ENCODE measurements at regions not wholly inside any gene's neighbourhood (a gene's known extent, or its start where the extent isn't known, plus 50 kb on each side); places are given as distances from the start of the nearest gene placed in this dataset.

DNA sequence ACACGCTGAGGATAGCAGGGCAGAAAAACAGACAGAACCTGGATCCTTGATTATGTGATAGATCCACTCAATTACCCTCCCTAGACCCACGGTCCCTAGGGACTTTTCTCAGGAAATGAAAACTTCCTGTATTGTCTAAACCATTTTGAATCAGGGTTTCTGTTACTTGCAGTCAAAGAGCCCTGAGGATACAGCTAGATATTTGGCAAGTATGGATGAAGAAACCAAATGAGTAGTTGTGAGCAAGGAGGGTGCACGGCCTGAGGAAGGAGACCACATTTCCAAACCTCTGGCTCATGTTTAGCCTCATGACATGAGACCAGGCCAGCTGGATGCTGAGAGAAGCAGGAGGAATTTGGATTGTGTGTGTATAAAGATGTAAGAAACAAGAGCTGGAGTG is 91.6 kb downstream of the MRPL14 start:
- no peak for TF ChIP-seq POLR2A (IDR thresholded peaks at IDR 0.05)
- TF ChIP-seq, protein P1, sequence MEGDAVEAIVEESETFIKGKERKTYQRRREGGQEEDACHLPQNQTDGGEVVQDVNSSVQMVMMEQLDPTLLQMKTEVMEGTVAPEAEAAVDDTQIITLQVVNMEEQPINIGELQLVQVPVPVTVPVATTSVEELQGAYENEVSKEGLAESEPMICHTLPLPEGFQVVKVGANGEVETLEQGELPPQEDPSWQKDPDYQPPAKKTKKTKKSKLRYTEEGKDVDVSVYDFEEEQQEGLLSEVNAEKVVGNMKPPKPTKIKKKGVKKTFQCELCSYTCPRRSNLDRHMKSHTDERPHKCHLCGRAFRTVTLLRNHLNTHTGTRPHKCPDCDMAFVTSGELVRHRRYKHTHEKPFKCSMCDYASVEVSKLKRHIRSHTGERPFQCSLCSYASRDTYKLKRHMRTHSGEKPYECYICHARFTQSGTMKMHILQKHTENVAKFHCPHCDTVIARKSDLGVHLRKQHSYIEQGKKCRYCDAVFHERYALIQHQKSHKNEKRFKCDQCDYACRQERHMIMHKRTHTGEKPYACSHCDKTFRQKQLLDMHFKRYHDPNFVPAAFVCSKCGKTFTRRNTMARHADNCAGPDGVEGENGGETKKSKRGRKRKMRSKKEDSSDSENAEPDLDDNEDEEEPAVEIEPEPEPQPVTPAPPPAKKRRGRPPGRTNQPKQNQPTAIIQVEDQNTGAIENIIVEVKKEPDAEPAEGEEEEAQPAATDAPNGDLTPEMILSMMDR (IDR thresholded peaks at IDR 0.05), result no peak
